Gastroesophageal sphincter (tissue), 3 donors: ENCODE measurements at regions not wholly inside any gene's neighbourhood (a gene's known extent, or its start where the extent isn't known, plus 50 kb on each side); places are given as distances from the start of the nearest gene placed in this dataset.

Experiments
- POLR2A ChIP-seq, 2 donors: fragments of 450-650 bp; IDR thresholded peaks; one replicate each; pipeline ENCODE4 v1.6.1; 2017; ENCODE audit warnings: antibody characterized with exemption in 2 of 2, mild to moderate bottlenecking in 2 of 2, moderate library complexity in 1 of 2
- POLR2AphosphoS5 ChIP-seq: sonication (generic); formaldehyde crosslinking; IDR thresholded peaks from one replicate; pipeline ENCODE4 v1.6.1; 2017; ENCODE audit warnings: antibody characterized with exemption
- TF ChIP-seq, protein P1 (sequence below), 4 experiments: fragments of 200-600 bp in 2 of 4; fragments of 450-650 bp in 2 of 4; sonication (generic) in 1 of 4; IDR thresholded peaks; one replicate each; pipeline ENCODE4 v1.5.1; 2017 to 2019; ENCODE audit warnings: antibody characterized with exemption in 4 of 4, mild to moderate bottlenecking in 2 of 4, moderate library complexity in 2 of 4

DNA sequence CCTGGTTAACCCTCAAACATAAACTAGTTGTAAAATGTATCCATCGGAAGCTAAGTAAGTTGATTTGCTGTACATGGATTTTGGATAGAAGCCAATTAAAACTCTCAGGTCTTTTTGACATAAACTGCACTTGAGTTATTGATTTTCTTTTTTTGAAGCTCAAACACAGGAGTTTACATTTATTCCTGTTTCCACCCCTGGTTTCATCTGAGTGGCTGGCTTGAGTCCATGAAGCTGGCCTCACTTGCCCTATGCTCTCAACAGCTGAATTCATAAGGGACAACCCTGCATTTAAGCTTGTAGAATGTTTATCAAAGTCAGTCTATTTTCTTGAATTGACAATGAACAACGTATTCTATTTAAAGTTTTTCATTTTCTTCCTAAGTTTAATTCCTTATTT is 58.1 kb upstream of the PLEKHG1 start:
- TF ChIP-seq POLR2A (IDR thresholded peaks at IDR 0.05) (no peak), POLR2AphosphoS5 (no peak)
- TF ChIP-seq, protein P1, sequence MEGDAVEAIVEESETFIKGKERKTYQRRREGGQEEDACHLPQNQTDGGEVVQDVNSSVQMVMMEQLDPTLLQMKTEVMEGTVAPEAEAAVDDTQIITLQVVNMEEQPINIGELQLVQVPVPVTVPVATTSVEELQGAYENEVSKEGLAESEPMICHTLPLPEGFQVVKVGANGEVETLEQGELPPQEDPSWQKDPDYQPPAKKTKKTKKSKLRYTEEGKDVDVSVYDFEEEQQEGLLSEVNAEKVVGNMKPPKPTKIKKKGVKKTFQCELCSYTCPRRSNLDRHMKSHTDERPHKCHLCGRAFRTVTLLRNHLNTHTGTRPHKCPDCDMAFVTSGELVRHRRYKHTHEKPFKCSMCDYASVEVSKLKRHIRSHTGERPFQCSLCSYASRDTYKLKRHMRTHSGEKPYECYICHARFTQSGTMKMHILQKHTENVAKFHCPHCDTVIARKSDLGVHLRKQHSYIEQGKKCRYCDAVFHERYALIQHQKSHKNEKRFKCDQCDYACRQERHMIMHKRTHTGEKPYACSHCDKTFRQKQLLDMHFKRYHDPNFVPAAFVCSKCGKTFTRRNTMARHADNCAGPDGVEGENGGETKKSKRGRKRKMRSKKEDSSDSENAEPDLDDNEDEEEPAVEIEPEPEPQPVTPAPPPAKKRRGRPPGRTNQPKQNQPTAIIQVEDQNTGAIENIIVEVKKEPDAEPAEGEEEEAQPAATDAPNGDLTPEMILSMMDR (IDR thresholded peaks at IDR 0.05) = no peak
